Right lobe of liver (tissue), 6 donors: ENCODE measurements at regions not wholly inside any gene's neighbourhood (a gene's known extent, or its start where the extent isn't known, plus 50 kb on each side); places are given as distances from the start of the nearest gene placed in this dataset.
A peak's percentile ranks its signal among the peaks of the same experiment; 100 is the strongest.

Experiments used
- ATAC-seq, 4 donors: fragments of 200-7000 bp; cut with Tn5 transposase; one replicate each; pipeline ENCODE4 v1.9.1; 2020; ENCODE audit warnings: mild to moderate bottlenecking in 4 of 4, moderate library complexity in 4 of 4
- DNase-seq, 3 donors: peaks; one replicate each; pipeline ENCODE4 v3.0.0-alpha.2; 2020
- H3K27ac ChIP-seq, 3 donors: fragments of 200-600 bp; one replicate each; pipeline ENCODE4 v1.8.0; 2022
- H3K27me3 ChIP-seq, 2 donors: fragments of 200-600 bp; one replicate each; pipeline ENCODE4 v1.8.0; 2022
- H3K36me3 ChIP-seq, 4 donors: fragments of 200-600 bp; sonication (generic) in 1 of 4; one replicate each; pipeline versions ENCODE4 v1.5.1 to v1.8.0; 2017 to 2022; ENCODE audit warnings: control low read depth in 1 of 4
- H3K4me1 ChIP-seq, 4 donors: fragments of 200-600 bp; sonication (generic) in 1 of 4; one replicate each; pipeline versions ENCODE4 v1.5.1 to v1.8.0; 2017 to 2022; ENCODE audit warnings: control low read depth in 1 of 4
- H3K4me3 ChIP-seq, 3 donors: fragments of 200-600 bp; one replicate each; pipeline ENCODE4 v1.8.0; 2022
- H3K9me3 ChIP-seq, 4 donors: fragments of 200-600 bp; sonication (generic) in 1 of 4; one replicate each; pipeline versions ENCODE4 v1.5.1 to v1.8.0; 2017 to 2022; ENCODE audit warnings: control low read depth in 1 of 4
- CTCF ChIP-seq, 4 donors: fragments of 200-600 bp in 3 of 4; fragments of 450-650 bp in 1 of 4; IDR thresholded peaks; one replicate each; pipeline versions ENCODE4 v1.5.1 to v1.8.0; 2016 to 2022; ENCODE audit warnings: antibody characterized with exemption in 4 of 4, mild to moderate bottlenecking in 2 of 4
- POLR2A ChIP-seq: fragments of 450-650 bp; IDR thresholded peaks from one replicate; pipeline ENCODE4 v1.6.1; 2017; ENCODE audit warnings: antibody characterized with exemption, mild to moderate bottlenecking
- WGBS: methylation state at CpG from one replicate; pipeline ENCODE4 v1.1.6; 2018; ENCODE audit warnings: low coverage, low lambda C conversion rate; ENCODE audit not compliant: insufficient coverage; ENCODE audit errors: missing lambda C conversion rate; 5-methylcytosine and 5-hydroxymethylcytosine counted together
- intact Hi-C, 2 donors: fragments of 100-400 bp; cut with DNase I; formaldehyde crosslinking; loops; one replicate each; pipeline versions ENCODE4 v1.11.2 to v1.14.1; 2022
- donor health status: DM: no; HTN: yes; CAD: no.
- donor health status: DM: no; HTN: no; CAD: no.
- donor health status: DM: no; HTN: no; CAD: no.
- donor health status: DM: no; HTN: yes; CAD: no.
- donor health status: DM: no; HTN: yes; CAD: no.

DNA sequence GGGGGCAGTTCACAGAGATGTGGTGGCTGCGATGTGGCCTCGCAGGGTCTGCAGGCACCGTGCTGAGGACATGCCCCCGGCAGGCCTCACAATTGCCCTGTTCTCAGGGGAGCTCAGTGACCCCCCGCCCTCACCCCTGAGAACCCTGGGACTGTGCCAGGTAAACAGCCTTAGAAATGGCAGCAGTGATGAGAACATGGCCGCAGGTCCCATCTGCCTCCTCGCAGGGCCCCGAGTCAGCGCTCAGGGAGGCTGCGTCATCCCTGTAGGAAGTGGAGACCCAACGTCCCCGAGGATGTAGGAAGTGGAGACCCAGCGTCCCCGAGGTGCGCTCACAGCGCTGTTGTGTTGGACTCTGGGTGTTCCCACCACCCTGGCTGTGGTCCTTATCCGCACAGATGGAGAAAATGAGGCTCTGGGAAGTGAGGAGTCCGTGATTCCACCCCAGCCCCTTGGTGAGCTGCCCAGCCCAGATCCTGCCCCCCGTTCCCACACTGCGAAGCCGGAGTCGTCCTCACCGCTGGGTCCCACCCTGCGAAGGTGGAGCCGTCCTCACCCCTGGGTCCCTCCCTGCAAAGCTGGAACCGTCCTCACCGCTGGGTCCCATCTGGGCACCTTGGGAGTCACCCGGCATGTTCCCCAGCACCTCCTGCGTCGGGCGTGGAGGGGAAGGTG is 1086.8 kb downstream of the BRD1 start:
- no peaks in the 10 kb centered on the region for H3K36me3 ChIP-seq
- 78% methylated on average over 12 of the region's 31 CpGs for WGBS
- DNase-seq: peak in 2 of 3 donors; percentile 31 to 35
- H3K27me3 ChIP-seq: no peaks in the 10 kb centered on the region
- TF ChIP-seq CTCF (IDR thresholded peaks at IDR 0.05): no peak
- TF ChIP-seq POLR2A: no peak
- no peak overlapping the region for H3K4me3 ChIP-seq
- no peaks in the 10 kb centered on the region for H3K4me1 ChIP-seq
- intact Hi-C loops: no loop called here
- no peak for ATAC-seq
- no peaks in the 10 kb centered on the region for H3K9me3 ChIP-seq
- no peak overlapping the region for H3K27ac ChIP-seq

- TF ChIP-seq POLR2A (no peak), CTCF (IDR thresholded peaks at IDR 0.05) (no peak)
- intact Hi-C loops: no loop called here
- Histone ChIP-seq H3K27ac (no peak overlapping the region), H3K4me3 (no peak overlapping the region), H3K4me1 (no peaks in the 10 kb centered on the region), H3K9me3 (no peaks in the 10 kb centered on the region), H3K36me3 (no peaks in the 10 kb centered on the region), H3K27me3 (no peaks in the 10 kb centered on the region)
- WGBS: 52% methylated on average over 6 of the region's 21 CpGs
- ATAC-seq (no peak), DNase-seq (no peak)
Measured at GRCh38 chr22:48740086-48740730, 1087.5 kb downstream of the BRD1 start.

DNA sequence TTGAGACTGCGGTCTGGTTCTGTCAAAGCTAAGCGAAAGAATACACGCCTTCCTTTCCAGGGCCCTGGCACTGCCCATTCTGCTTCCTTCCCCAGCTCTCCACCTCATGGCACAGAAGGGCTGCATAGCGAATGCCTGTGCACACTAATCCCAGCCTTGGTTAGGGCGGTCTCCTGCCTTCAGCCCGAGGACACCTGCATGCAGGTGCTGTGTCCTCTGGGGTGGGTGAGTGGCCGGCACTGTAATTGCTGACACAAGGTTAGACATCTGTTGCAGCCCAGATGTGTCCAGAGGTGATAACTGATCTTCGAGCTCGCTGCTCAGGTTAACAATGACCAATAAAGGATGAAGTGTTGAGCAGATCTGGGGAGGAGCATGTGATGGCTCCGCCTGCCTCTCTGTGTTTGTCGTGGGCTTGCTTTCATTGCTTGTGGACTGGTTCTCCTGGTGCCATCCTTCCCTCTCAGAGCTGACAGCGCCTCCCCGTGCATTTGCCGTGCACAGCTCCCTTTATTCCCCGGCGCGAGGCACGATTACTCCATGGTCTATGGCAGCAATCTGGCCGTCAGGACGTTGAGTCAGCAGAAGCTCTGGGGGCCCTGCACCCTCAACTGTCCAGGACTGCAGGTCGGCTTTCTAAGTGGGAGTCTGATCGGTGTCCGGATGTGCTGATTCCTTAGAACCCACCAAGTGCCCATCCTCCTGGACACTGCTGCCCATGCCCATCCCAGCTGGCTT is 1088.2 kb downstream of the BRD1 start:
- Histone ChIP-seq H3K27me3 (no peaks in the 10 kb centered on the region), H3K27ac (no peak overlapping the region), H3K4me3 (no peak overlapping the region), H3K36me3 (no peaks in the 10 kb centered on the region), H3K4me1 (no peaks in the 10 kb centered on the region), H3K9me3 (no peaks in the 10 kb centered on the region)
- no peak for ATAC-seq
- no peak for TF ChIP-seq CTCF (IDR thresholded peaks at IDR 0.05)
- TF ChIP-seq POLR2A: no peak
- intact Hi-C loops: no loop called here
- peak in 2 of 3 donors; percentile 3 to 31 for DNase-seq
- WGBS: 78% methylated on average over 8 of the region's 23 CpGs

- Histone ChIP-seq H3K27ac (no peak overlapping the region), H3K4me1 (no peaks in the 10 kb centered on the region), H3K9me3 (no peaks in the 10 kb centered on the region), H3K27me3 (no peaks in the 10 kb centered on the region), H3K36me3 (no peaks in the 10 kb centered on the region), H3K4me3 (no peak overlapping the region)
- TF ChIP-seq POLR2A (no peak), CTCF (IDR thresholded peaks at IDR 0.05) (no peak)
- DNase-seq (peak in 1 of 3 donors; percentile 26), ATAC-seq (no peak)
- WGBS: 32% methylated on average over 4 of the region's 20 CpGs
- intact Hi-C loops: no loop called here
Measured at GRCh38 chr22:48738204-48738980, 1089.3 kb downstream of the BRD1 start.
